Sigmoid colon (tissue), 4 donors: ENCODE measurements at regions not wholly inside any gene's neighbourhood (a gene's known extent, or its start where the extent isn't known, plus 50 kb on each side); places are given as distances from the start of the nearest gene placed in this dataset.

Source experiments
- CTCF ChIP-seq, 4 experiments: fragments of 450-650 bp in 3 of 4; fragments of 200-600 bp in 1 of 4; IDR thresholded peaks; one replicate each; pipeline ENCODE4 v1.5.1; 2016 to 2019; ENCODE audit warnings: antibody characterized with exemption in 4 of 4, mild to moderate bottlenecking in 3 of 4, moderate library complexity in 2 of 4
- EP300 ChIP-seq, 4 donors: sonication (generic); formaldehyde crosslinking; IDR thresholded peaks; one replicate each; pipeline ENCODE4 v1.6.1; 2017; ENCODE audit warnings: antibody characterized with exemption in 4 of 4
- POLR2A ChIP-seq, 2 donors: fragments of 450-650 bp; IDR thresholded peaks; one replicate each; pipeline ENCODE4 v1.6.1; 2016; ENCODE audit warnings: antibody characterized with exemption in 2 of 2, mild to moderate bottlenecking in 2 of 2, moderate library complexity in 2 of 2

GRCh38 chr5:44605926-44606325, 202.8 kb upstream of the MRPS30 start:
- TF ChIP-seq CTCF (IDR thresholded peaks at IDR 0.05): no peak
- no peak for TF ChIP-seq EP300 (IDR thresholded peaks at IDR 0.05)
- TF ChIP-seq POLR2A (IDR thresholded peaks at IDR 0.05): no peak
